Superior temporal gyrus (tissue), 1 donor: ENCODE measurements at regions not wholly inside any gene's neighbourhood (a gene's known extent, or its start where the extent isn't known, plus 50 kb on each side); places are given as distances from the start of the nearest gene placed in this dataset.

Source experiments
- DNase-seq: peaks from one replicate; pipeline ENCODE4 v3.0.0-alpha.2; 2016; ENCODE audit errors: extremely low spot score

DNA sequence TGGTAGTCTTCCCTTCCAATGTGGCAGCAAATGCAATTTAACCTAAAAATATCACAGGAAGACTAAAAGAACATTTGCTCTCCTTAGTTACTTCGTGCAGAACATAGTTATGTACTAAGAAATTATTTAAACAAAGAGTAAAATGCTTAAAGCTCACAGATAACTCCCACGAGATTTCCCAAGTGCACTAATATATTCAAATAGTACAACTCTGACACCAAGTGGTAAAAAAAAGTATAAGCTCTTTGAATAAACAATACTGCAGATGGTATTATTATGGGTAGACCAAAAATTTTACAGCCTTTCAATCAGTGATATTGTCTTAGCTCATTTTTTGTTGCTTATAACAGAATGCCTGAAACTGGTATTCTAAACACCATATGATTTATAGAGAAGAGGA is 52.8 kb upstream of the FILIP1 start:
- peak; percentile 32 for DNase-seq

GRCh38 chr6:75550544-75551167 is 51.0 kb upstream of the SENP6 start:
- DNase-seq = no peak

DNA sequence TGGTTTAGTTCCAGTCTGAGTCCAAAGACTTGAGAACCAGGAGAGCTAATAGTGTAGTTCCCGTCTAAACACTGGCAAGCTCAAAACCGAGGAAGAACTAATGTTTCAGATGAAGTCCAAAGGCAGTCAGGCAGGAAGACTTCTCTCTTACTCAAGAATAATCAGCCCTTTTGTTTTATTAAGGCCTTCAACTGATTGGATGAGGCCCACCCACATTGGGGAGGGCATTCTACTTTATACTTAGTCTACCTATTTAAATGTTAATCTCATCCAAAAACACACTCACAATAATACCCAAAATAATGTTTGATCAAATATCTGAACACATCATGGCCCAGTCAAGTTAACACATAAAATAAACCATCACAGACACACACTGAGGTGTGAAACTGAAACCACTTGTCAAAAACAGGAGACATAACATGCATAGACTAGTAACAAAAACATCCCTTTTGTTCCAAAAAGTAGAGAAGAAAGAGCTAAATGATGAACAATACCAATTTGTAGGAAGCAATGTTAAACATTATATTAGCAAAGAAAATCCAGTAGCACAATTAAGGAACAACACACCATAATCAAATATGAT is 50.2 kb upstream of the SENP6 start:
- no peak for DNase-seq
